Osteoblast (primary cell): ENCODE measurements at regions not wholly inside any gene's neighbourhood (a gene's known extent, or its start where the extent isn't known, plus 50 kb on each side); places are given as distances from the start of the nearest gene placed in this dataset.

Experiments used
- DNase-seq: peaks from one replicate; pipeline ENCODE4 v3.0.0; 2011; ENCODE audit warnings: low spot score, mixed read lengths; ENCODE audit not compliant: insufficient read length; ENCODE audit errors: missing footprints
- H2AFZ ChIP-seq: 2 replicates; pipeline ENCODE4 v1.6.0; 2011; ENCODE audit warnings: mild to moderate bottlenecking, low read length
- H3K27ac ChIP-seq: 2 replicates; pipeline ENCODE4 v1.5.1; 2011; ENCODE audit warnings: mild to moderate bottlenecking, low read depth, low read length, moderate library complexity
- H3K27me3 ChIP-seq: 2 replicates; pipeline ENCODE4 v1.6.0; 2012; ENCODE audit warnings: mild to moderate bottlenecking, control low read depth, inconsistent platforms, low read length, moderate library complexity; ENCODE audit not compliant: insufficient read depth
- H3K36me3 ChIP-seq: 2 replicates; pipeline ENCODE4 v1.5.1; 2011; ENCODE audit warnings: mild to moderate bottlenecking, low read length, control low read depth, moderate library complexity; ENCODE audit not compliant: insufficient read depth
- H3K4me1 ChIP-seq: 2 replicates; pipeline ENCODE4 v1.5.1; 2011; ENCODE audit warnings: mild to moderate bottlenecking, low read length, control low read depth, moderate library complexity; ENCODE audit not compliant: insufficient read depth
- H3K4me2 ChIP-seq: 2 replicates; pipeline ENCODE4 v1.6.0; 2011; ENCODE audit warnings: mild to moderate bottlenecking, low read length; ENCODE audit not compliant: insufficient read depth
- H3K4me3 ChIP-seq: fragments of 200-600 bp; sonication (generic); 3 replicates; pipeline ENCODE4 v1.5.1; 2012; ENCODE audit warnings: mild to moderate bottlenecking, low read length, inconsistent platforms; ENCODE audit not compliant: insufficient read depth
- H3K79me2 ChIP-seq: 2 replicates; pipeline ENCODE4 v1.6.0; 2012; ENCODE audit warnings: mild to moderate bottlenecking, low read length, control low read depth, inconsistent platforms; ENCODE audit not compliant: insufficient read depth
- H3K9me3 ChIP-seq: 2 replicates; pipeline ENCODE4 v1.5.1; 2011; ENCODE audit warnings: low read depth, low read length, control low read depth
- H4K20me1 ChIP-seq: 2 replicates; pipeline ENCODE4 v1.6.0; 2012; ENCODE audit warnings: mild to moderate bottlenecking, low read length, control low read depth; ENCODE audit not compliant: insufficient read depth
- TF ChIP-seq, protein P1 (sequence below): IDR thresholded peaks from 2 replicates; pipeline ENCODE4 v1.5.1; 2011; ENCODE audit warnings: mild to moderate bottlenecking, low read depth, low read length, moderate library complexity; ENCODE audit errors: extremely low read depth

- H3K27ac ChIP-seq, result no peak overlapping the region
- no peak overlapping the region for H3K4me2 ChIP-seq
- TF ChIP-seq, protein P1, sequence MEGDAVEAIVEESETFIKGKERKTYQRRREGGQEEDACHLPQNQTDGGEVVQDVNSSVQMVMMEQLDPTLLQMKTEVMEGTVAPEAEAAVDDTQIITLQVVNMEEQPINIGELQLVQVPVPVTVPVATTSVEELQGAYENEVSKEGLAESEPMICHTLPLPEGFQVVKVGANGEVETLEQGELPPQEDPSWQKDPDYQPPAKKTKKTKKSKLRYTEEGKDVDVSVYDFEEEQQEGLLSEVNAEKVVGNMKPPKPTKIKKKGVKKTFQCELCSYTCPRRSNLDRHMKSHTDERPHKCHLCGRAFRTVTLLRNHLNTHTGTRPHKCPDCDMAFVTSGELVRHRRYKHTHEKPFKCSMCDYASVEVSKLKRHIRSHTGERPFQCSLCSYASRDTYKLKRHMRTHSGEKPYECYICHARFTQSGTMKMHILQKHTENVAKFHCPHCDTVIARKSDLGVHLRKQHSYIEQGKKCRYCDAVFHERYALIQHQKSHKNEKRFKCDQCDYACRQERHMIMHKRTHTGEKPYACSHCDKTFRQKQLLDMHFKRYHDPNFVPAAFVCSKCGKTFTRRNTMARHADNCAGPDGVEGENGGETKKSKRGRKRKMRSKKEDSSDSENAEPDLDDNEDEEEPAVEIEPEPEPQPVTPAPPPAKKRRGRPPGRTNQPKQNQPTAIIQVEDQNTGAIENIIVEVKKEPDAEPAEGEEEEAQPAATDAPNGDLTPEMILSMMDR, result no peak
- H3K4me1 ChIP-seq, result no peaks in the 10 kb centered on the region
- H4K20me1 ChIP-seq, result peaks cover 9% of the 10 kb centered on the region
- no peaks in the 10 kb centered on the region for H3K9me3 ChIP-seq
- no peak overlapping the region for H3K4me3 ChIP-seq
- H3K79me2 ChIP-seq, result no peaks in the 10 kb centered on the region
- peaks cover 98% of the 10 kb centered on the region for H3K27me3 ChIP-seq
- DNase-seq, result no peak
- H3K36me3 ChIP-seq, result no peaks in the 10 kb centered on the region
- no peak overlapping the region for H2AFZ ChIP-seq
Observed at GRCh38 chr15:89395996-89396395, 61.4 kb upstream of the POLG start.

DNA sequence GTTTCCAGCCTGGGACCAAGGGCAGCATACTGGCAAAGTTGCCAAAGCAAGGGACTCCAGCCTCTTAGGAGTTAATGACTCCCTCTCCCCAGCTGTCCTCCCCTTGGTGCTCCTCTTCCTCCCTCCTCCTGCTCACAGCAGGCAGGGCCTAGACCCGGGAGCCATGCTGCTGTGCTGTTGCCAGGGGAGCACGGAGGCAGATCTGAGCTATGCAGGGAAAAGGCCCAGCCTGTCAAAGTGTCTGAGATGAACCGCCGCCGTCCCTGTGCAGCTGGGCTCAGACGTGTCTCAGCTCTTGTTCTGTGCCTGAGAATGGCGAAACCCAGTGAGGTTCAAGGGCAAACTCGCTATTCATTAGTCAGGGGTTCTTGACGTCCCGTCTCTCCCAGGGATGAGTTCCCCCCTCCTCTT lies 60.8 kb upstream of the POLG start:
- no peak overlapping the region for H3K4me3 ChIP-seq
- H3K79me2 ChIP-seq, result no peaks in the 10 kb centered on the region
- no peaks in the 10 kb centered on the region for H3K4me1 ChIP-seq
- DNase-seq, result no peak
- H3K9me3 ChIP-seq, result no peaks in the 10 kb centered on the region
- peaks cover 8% of the 10 kb centered on the region for H4K20me1 ChIP-seq
- peaks cover 96% of the 10 kb centered on the region for H3K27me3 ChIP-seq
- H3K4me2 ChIP-seq, result no peak overlapping the region
- no peaks in the 10 kb centered on the region for H3K36me3 ChIP-seq
- H2AFZ ChIP-seq, result no peak overlapping the region
- TF ChIP-seq, protein P1, result no peak
- no peak overlapping the region for H3K27ac ChIP-seq

DNA sequence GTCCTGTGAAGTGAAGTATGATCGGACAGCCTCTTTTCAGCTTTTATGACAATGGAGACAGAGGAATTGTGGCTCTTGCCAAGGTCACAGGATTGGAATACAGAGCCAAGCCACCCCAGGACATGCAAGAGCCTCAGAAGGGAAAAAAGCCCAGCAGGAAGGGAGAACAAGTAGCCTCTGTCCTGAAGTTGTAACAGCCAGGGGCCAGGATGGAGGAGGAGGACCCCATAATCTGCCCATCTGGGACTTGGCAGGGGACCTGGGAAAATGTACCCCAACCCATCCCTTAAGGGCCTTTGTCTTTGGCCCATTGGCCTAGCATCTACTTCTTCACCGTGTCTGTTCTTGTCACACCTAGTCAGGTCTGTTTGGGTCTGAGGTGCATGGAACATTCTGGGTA lies 60.4 kb upstream of the POLG start:
- TF ChIP-seq, protein P1, result no peak
- Histone ChIP-seq H3K79me2 (no peaks in the 10 kb centered on the region), H3K9me3 (no peaks in the 10 kb centered on the region), H2AFZ (no peak overlapping the region), H3K4me2 (no peak overlapping the region), H4K20me1 (peaks cover 8% of the 10 kb centered on the region), H3K4me3 (no peak overlapping the region), H3K27me3 (peaks cover 97% of the 10 kb centered on the region), H3K36me3 (no peaks in the 10 kb centered on the region), H3K4me1 (no peaks in the 10 kb centered on the region), H3K27ac (no peak overlapping the region)
- DNase-seq, result no peak

DNA sequence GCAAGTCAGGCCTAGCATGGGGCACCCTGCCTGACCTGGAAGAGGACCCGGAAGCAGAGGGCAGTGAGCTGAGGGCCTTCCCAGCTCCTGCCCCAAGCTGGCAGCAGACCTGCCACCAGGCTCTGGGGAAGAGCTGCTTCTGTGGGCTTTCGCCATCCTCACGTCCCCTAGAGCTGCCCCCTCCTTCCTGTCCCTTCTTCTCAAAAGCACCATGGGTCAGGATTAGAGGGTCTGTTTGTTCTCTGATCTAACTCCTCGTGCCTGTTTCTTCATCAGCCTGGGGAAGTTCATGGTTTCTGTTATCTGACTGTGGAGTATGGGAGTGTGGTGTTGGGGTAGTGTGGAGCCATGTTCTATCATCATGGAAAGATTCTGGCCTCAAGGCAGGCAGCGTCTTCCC lies 58.4 kb upstream of the POLG start:
- no peak for DNase-seq
- Histone ChIP-seq H4K20me1 (peaks cover 5% of the 10 kb centered on the region), H2AFZ (no peak overlapping the region), H3K36me3 (no peaks in the 10 kb centered on the region), H3K4me2 (no peak overlapping the region), H3K27ac (no peak overlapping the region), H3K79me2 (no peaks in the 10 kb centered on the region), H3K9me3 (no peaks in the 10 kb centered on the region), H3K4me3 (no peak overlapping the region), H3K4me1 (no peaks in the 10 kb centered on the region), H3K27me3 (peaks cover 98% of the 10 kb centered on the region)
- TF ChIP-seq, protein P1, result no peak
